Activated CD4-positive, alpha-beta T cell treated with anti-CD3 and anti-CD28 coated beads for 24 hours (primary cell): ENCODE measurements at regions not wholly inside any gene's neighbourhood (a gene's known extent, or its start where the extent isn't known, plus 50 kb on each side); places are given as distances from the start of the nearest gene placed in this dataset.
A peak's percentile ranks its signal among the peaks of the same experiment; 100 is the strongest.
"Not testable (repeated sequence)": the region's sequence is repeated elsewhere in the genome, so short reads cannot be mapped to it uniquely, and the experiment has no call there.

Experiments
- DNase-seq, 2 donors: peaks; one replicate each; pipeline ENCODE4 v3.0.0-alpha.2; 2020; ENCODE audit warnings: low read depth in 2 of 2

DNA sequence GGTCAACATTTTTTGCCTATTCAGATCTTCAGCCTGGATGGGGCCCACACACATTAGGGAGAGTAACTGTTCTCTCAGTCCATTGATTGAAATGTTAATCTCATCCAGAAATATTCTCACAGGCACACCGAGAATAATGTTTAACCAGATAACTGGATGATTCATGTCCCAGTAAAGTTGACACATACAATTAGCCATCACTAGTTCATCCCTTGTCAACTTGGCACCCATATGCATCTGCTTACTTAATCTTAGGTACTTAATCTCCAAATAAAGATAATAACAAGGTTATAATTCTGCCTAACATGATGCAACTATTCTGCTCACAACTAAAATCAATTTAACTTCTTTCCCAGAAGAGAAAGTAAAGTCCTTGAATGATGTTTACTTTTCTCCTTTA, 502.6 kb downstream of the ADRA2A start:
- DNase-seq = no peak

DNA sequence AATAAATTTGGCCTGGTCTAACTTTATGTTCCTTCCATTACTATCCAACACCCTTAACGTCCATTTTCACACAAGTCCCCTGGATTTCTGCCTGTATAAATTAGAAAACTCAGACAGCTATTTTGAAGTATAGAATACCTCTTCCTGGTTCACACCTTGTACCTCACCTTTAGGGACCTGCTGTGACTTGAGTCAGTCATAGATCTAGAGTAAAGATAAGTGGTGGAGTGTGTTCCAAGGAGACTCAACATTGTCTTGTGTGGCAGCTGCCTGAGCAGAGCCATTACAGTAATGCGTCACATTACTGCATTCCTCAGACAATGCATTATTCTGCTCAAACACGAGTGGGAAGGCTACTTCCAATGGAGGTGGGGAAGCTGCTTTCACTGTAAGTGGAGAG, 513.9 kb downstream of the ADRA2A start:
- no peak for DNase-seq

- no peak for DNase-seq
These were observed 516.7 kb downstream of the ADRA2A start for GRCh38 chr10:111593578-111593977.

- no peak for DNase-seq
These were observed 518.3 kb downstream of the ADRA2A start for GRCh38 chr10:111595173-111595572.

DNA sequence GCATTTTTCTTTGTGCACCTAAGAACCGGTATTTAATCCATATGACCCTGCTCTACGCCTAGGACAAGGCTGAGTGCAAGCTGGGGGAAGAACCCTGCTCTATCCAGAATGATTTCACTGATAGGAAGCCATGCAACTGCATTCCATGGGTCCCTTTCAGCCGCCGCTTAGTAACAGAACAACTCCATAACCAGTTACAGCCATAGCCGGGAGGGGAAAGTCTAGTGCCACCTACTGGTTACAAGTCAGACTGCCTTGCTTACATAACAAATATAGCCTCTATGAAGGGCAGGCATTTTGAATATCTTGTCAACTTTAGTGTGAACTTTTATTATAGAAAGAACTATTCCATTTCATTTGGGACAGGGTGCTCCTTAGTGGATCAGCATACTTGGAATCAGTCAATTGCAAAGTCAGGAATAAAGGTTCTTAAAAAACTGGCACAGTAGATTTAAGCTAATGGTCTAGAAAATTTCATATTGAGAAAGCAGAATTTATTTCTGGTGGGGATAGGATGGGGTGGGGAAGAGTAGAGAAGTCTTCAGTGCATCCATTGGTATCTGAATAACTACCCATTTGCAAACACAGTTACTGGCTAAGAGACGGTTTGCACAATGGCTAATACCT, 521.7 kb downstream of the ADRA2A start:
- DNase-seq = peak; percentile 14 to 29

DNA sequence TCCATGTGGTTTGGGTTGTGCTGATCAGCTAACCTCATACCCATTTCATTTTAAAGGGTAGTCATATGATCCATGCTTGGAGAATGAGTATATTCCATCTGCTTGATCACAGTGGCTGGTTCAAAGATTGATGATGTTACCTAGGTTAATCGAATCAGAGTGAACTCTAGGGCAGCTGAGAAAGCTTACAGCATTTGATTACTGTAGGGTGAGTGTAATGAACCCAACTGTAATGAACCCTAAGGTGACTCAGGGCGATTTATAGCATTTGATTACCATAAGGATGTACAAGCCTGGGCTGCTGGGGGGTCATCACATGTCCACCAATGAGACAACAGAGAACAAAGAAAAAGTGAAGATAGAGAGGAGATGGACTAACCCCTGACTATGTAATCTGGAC, 523.1 kb downstream of the ADRA2A start:
- no peak for DNase-seq

- DNase-seq = no peak
These were observed 523.9 kb downstream of the ADRA2A start for GRCh38 chr10:111600772-111601171.

GRCh38 chr10:111612273-111612672, 535.4 kb downstream of the ADRA2A start:
- no peak for DNase-seq

- no peak for DNase-seq
These were observed 549.4 kb downstream of the GPAM start for GRCh38 chr10:111634191-111634590.

DNA sequence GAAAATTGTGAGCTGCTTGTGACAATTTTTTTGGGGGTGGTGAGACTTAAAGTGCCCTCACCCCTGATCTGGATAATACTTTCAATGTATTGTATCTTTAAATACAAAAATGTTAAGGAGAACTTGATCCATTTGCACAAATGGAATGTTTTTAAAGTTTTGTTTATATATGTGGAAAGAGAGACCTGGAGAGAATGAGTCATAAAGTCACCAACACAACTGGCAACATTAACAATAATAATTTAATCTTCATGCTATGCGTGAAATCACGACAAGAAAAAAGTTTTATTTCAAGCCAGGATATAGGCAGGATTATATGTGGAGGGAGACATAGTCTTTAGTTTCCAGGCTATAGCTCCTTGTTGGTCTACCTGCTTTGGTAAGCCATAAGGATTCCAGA, 537.5 kb downstream of the GPAM start:
- DNase-seq = no peak

DNA sequence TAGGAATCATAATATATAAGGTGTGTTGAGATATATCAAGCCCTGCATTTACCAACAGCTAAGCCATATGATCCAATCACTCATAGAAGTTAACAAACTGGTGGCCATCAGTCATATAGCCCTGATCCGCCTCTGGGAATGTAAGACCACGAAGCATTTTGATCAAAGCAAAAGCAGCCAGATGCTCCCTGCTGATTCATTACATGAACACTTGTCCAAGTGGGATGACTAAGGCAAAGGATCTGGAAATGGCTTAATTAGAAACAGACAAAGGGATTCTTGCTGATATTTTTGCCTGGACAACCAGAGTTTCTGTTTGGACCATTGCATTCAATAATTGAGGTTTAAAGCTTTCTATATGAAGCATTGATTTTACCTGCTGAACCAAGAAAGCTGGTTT, 535.5 kb downstream of the GPAM start:
- no peak for DNase-seq

DNA sequence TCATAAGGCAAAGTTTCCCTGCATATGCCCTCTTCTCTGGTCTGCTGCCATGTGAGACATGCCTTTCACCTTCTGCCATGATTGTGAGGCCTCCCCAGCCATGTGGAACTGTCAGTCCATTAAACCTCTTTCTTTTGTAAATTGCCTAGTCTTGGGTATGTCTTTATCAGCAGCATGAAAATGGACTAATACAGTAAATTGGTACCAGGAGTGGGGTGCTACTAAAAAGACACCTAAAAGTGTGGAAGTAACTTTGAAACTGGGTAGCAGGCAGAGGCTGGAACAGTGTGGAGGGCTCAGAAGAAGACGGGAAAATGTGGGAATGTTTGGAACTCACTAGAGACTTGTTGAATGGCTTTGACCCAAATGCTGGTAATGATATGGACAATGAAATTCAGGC, 534.5 kb downstream of the GPAM start:
- not testable (repeated sequence) for DNase-seq

GRCh38 chr10:111650088-111650487, 533.5 kb downstream of the GPAM start:
- DNase-seq = no peak

DNA sequence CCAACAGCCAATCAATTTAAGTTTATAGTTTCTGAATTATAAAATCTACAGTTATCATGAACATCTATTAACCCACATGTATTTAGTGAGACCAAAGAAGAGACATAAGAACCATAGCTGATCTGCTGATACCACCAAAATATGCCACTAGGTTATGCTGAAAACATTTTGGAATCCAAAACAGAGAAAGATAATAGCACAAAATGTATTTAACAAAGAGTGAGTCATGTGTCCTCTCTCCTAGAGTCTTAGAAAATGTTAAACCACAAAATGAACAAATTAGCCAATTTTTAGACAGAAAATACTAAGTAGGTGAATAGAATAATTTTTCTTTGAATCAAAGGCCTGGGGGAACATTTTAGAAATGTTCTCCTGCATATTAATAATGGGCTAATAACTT, 527.5 kb downstream of the GPAM start:
- DNase-seq = no peak

- no peak for DNase-seq
These were observed 505.8 kb downstream of the GPAM start for GRCh38 chr10:111677759-111678158.

DNA sequence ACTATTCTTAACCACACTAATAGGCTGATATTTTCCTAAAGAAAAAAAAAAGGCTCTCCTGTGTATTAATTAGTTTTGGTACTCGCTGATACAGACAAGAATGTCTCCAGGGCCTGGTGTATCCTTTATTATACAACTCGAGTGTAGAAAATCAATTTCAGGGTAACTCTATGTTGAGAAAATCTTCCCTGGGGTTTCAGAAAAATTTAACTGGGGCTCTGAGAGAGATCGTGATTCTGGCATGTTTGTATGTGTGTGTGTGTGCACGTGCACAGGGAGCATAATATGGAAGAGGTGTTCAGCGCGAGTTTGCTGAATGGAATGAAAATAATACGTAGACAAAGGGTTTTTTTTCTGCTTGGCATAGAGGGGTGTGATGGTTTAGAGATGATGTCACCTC, 496.8 kb downstream of the GPAM start:
- DNase-seq = no peak

- no peak for DNase-seq
These were observed 484.9 kb downstream of the GPAM start for GRCh38 chr10:111698711-111699110.

DNA sequence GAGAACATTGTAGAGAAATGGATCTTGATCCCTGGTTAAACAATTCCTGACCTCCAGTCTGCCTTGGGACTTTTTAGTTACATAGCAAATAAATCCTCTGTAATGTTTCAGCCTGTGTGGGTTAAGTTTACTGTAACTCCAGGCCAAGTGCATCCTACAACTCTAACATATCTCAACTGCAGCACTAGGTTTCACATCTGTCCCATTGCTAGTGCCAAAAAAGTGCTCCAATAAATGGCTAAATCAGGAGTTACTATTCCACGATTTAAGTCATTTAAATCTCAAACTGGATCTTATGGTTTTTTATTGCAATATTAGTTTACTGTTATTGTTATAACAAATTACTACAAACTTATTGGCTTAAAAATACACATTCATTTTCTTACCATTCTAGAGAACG, 479.6 kb downstream of the GPAM start:
- DNase-seq = no peak

DNA sequence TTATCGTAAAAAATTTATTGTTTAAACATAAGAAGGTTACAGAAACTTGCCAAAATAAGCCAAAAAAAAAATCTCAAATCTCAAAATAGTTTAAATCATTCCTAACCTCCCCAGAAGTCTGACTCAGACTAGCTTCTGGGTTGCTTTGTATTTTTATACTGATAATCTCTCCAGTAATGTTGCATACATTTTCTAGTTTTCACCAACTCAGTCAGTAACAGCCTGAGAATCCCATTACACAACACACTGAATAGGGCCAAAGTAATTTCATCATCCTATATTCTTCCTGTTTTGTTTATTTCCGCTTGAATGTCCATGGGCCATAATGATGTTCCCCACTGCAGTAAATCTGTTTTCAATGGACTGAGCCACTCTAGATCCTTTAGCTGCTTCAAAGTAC, 478.5 kb downstream of the GPAM start:
- no peak for DNase-seq

DNA sequence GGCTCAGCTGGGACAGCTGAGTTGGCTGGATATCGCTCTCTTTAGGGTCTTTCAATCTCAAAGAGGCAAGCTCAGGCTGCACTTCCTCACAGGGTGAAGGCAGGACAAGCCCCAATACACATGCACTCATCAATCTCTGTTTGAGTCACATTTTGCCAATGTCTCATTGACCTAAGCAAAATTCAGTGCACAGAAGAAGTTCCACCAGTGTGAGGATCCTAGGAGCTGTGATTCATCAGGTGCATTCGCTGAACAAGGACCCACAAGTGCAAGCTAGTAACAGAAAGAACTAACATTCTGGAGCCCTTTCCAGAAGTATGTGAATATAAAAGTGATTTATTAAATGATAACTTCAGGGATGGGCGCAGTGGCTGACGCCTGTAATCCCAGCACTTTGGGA, 477.2 kb downstream of the GPAM start:
- no peak for DNase-seq

DNA sequence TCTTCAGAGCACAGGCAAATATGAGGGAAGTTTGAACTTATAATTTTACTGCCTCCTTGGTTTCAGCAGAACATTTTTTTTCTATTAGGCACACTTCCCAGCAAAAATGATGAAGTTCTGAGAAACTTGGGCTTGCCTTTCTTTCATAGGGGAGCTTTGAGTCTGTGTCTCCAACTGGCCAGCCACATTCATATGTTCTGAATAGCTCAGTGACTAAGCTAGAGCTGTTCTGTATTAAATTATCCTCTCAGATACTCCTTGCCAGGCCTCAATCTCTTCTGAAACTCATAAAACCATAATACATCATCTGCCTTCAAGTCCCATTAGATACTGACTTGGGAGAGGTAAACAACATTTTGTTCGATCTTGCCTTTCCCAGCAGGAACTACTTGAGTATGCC, 476.5 kb downstream of the GPAM start:
- DNase-seq = no peak

GRCh38 chr10:111709603-111710002, 474.0 kb downstream of the GPAM start:
- no peak for DNase-seq

DNA sequence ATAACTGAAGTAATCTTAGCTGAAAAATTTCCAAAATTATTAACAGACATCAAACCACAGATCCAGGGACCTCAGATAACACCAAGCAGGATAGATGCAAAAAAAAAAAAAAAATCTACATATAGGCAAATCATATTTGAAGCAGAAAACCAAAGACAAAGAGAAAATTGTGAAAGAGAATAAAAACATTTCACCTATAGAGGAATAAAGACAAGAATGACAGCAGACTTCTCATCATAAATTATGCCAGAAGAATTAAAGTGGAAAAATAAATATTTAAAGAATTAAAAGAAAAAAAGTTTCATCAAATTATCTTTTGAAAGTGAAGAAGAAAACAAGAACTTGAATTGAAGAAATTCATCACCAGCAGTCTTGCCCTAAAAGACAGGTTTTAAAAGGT, 467.5 kb downstream of the GPAM start:
- no peak for DNase-seq

- DNase-seq = no peak
These were observed 459.4 kb downstream of the GPAM start for GRCh38 chr10:111724121-111724520.

- DNase-seq = no peak
These were observed 458.5 kb downstream of the GPAM start for GRCh38 chr10:111725050-111725449.
